ENCODE measurements at regions not wholly inside any gene's neighbourhood (a gene's known extent, or its start where the extent isn't known, plus 50 kb on each side); places are given as distances from the start of the nearest gene placed in this dataset.
A peak's percentile ranks its signal among the peaks of the same experiment; 100 is the strongest.
"Not testable (repeated sequence)": the region's sequence is repeated elsewhere in the genome, so short reads cannot be mapped to it uniquely, and the experiment has no call there.

- H3K4me3 ChIP-seq (ENCODE audit: low read length), result no peak overlapping the region
- H3K36me3 ChIP-seq (ENCODE audit: insufficient read depth, low read length), result no peaks in the 10 kb centered on the region
- H3K4me1 ChIP-seq (ENCODE audit: insufficient read depth, low read length), result no peaks in the 10 kb centered on the region
- no peak overlapping the region for H3K27ac ChIP-seq (ENCODE audit: low read depth, low read length)
- no peaks in the 10 kb centered on the region for H3K27me3 ChIP-seq (ENCODE audit: insufficient read depth, low read length)
- WGBS, result 92% methylated on average over 8 of the region's 8 CpGs
- H3K9ac ChIP-seq (ENCODE audit: low read depth, low read length), result no peak overlapping the region
- H3K9me3 ChIP-seq (ENCODE audit: insufficient read depth, low read depth, low read length), result no peaks in the 10 kb centered on the region
Measured at GRCh38 chr3:10688548-10689172, 127.4 kb upstream of the SLC6A11 start.

GRCh38 chr3:10692039-10692622 lies 123.9 kb upstream of the SLC6A11 start:
- WGBS, result 93% methylated on average over 11 of the region's 11 CpGs
- Histone ChIP-seq H3K4me3 (ENCODE audit: low read length) (no peak overlapping the region), H3K27ac (ENCODE audit: low read depth, low read length) (no peak overlapping the region), H3K9me3 (ENCODE audit: insufficient read depth, low read depth, low read length) (no peaks in the 10 kb centered on the region), H3K27me3 (ENCODE audit: insufficient read depth, low read length) (no peaks in the 10 kb centered on the region), H3K36me3 (ENCODE audit: insufficient read depth, low read length) (no peaks in the 10 kb centered on the region), H3K4me1 (ENCODE audit: insufficient read depth, low read length) (no peaks in the 10 kb centered on the region), H3K9ac (ENCODE audit: low read depth, low read length) (no peak overlapping the region)

GRCh38 chr3:10693457-10693856 lies 122.6 kb upstream of the SLC6A11 start:
- H3K9me3 ChIP-seq (ENCODE audit: insufficient read depth, low read depth, low read length), result no peaks in the 10 kb centered on the region
- H3K9ac ChIP-seq (ENCODE audit: low read depth, low read length), result no peak overlapping the region
- 87% methylated on average over 4 of the region's 4 CpGs for WGBS
- no peaks in the 10 kb centered on the region for H3K27me3 ChIP-seq (ENCODE audit: insufficient read depth, low read length)
- no peak overlapping the region for H3K27ac ChIP-seq (ENCODE audit: low read depth, low read length)
- no peak overlapping the region for H3K4me3 ChIP-seq (ENCODE audit: low read length)
- H3K36me3 ChIP-seq (ENCODE audit: insufficient read depth, low read length), result no peaks in the 10 kb centered on the region
- no peaks in the 10 kb centered on the region for H3K4me1 ChIP-seq (ENCODE audit: insufficient read depth, low read length)

- Histone ChIP-seq H3K27me3 (ENCODE audit: insufficient read depth, low read length) (no peaks in the 10 kb centered on the region), H3K9me3 (ENCODE audit: insufficient read depth, low read depth, low read length) (no peaks in the 10 kb centered on the region), H3K27ac (ENCODE audit: low read depth, low read length) (no peak overlapping the region), H3K4me1 (ENCODE audit: insufficient read depth, low read length) (no peaks in the 10 kb centered on the region), H3K36me3 (ENCODE audit: insufficient read depth, low read length) (no peaks in the 10 kb centered on the region), H3K4me3 (ENCODE audit: low read length) (no peak overlapping the region), H3K9ac (ENCODE audit: low read depth, low read length) (no peak overlapping the region)
- WGBS, result 94% methylated on average over 4 of the region's 4 CpGs
Measured at GRCh38 chr3:10694179-10694578, 121.8 kb upstream of the SLC6A11 start.

DNA sequence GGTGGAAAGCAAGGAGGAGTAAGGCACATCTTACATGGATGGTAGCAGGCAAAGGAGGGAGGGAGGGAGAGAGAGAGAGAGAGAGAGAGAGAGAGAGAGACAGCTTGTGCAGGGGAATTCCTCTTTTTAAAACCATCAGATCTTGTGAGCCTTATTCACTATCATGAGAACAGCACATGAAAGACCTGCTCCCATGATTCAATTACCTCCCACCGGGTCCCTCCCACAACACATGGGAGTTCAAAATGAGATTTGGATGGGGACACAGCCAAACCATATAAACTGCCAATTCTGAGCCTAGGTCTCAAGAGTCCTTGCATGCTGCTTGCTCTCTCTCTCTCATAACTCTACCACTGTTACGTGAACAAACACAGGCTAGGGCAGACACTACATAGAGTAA lies 120.8 kb upstream of the SLC6A11 start:
- H3K9ac ChIP-seq (ENCODE audit: low read depth, low read length), result not testable (repeated sequence)
- WGBS, result 91% methylated on average over 2 of the region's 2 CpGs

GRCh38 chr3:10695595-10696285 lies 120.3 kb upstream of the SLC6A11 start:
- peaks cover 3% of the 10 kb centered on the region; the same call in 1 of the 2 replicates for H3K27me3 ChIP-seq (ENCODE audit: insufficient read depth, low read length)
- no peaks in the 10 kb centered on the region for H3K9me3 ChIP-seq (ENCODE audit: insufficient read depth, low read depth, low read length)
- no peak overlapping the region for H3K4me3 ChIP-seq (ENCODE audit: low read length)
- H3K36me3 ChIP-seq (ENCODE audit: insufficient read depth, low read length), result no peaks in the 10 kb centered on the region
- 91% methylated on average over 4 of the region's 4 CpGs for WGBS
- no peaks in the 10 kb centered on the region for H3K4me1 ChIP-seq (ENCODE audit: insufficient read depth, low read length)
- H3K9ac ChIP-seq (ENCODE audit: low read depth, low read length), result no peak overlapping the region
- no peak overlapping the region for H3K27ac ChIP-seq (ENCODE audit: low read depth, low read length)

More for the DNA sequence above, 120.8 kb upstream of the SLC6A11 start:
- not testable (repeated sequence) for H3K27me3 ChIP-seq (ENCODE audit: insufficient read depth, low read length); H3K9me3 ChIP-seq (ENCODE audit: insufficient read depth, low read depth, low read length); H3K27ac ChIP-seq (ENCODE audit: low read depth, low read length); H3K36me3 ChIP-seq (ENCODE audit: insufficient read depth, low read length); H3K4me1 ChIP-seq (ENCODE audit: insufficient read depth, low read length); H3K4me3 ChIP-seq (ENCODE audit: low read length)

DNA sequence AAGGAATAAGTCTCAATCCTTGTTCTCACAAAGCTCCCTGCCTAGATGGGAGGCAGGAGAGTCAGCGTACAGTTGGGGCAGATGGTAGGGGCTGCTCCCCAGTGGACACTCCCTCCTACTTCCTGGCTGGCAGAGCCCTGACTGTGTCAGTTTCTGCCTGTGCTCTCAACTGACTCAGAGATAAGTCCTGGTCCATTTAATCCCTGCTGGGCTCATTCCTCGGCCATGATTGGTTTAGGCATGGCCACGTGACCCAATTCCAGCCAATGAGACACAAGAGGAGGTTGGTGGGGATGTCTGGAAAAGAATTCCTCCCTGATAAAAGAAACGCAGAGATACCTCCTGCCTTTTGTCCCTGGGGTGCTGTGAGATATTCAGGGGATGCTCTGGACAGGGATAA lies 118.1 kb upstream of the SLC6A11 start:
- peaks cover 16% of the 10 kb centered on the region for H3K27me3 ChIP-seq (ENCODE audit: insufficient read depth, low read length)
- no peak overlapping the region for H3K4me3 ChIP-seq (ENCODE audit: low read length)
- H3K4me1 ChIP-seq (ENCODE audit: insufficient read depth, low read length), result no peaks in the 10 kb centered on the region
- no peak overlapping the region for H3K9ac ChIP-seq (ENCODE audit: low read depth, low read length)
- WGBS, result 84% methylated on average over 4 of the region's 4 CpGs
- no peaks in the 10 kb centered on the region for H3K36me3 ChIP-seq (ENCODE audit: insufficient read depth, low read length)
- H3K9me3 ChIP-seq (ENCODE audit: insufficient read depth, low read depth, low read length), result no peaks in the 10 kb centered on the region
- no peak overlapping the region for H3K27ac ChIP-seq (ENCODE audit: low read depth, low read length)

DNA sequence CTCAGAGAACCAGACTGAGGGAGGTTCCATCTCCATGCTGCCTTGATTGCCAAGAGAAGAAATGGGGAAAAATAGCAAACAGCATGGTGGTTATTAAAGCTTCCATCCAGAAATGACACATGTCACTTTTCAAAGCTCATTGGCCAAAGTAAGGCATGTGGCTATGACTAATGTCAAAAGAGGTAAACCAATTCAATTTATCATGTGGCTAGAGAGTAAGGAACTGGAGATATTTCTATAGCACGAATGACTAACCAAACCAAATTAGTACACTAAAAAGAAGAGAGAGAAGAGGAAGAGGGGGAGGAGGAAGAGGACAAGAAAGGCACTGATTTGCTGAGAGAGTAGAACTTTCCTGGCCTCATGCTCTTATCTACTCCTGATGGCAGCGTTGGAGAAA lies 115.2 kb upstream of the SLC6A11 start:
- Histone ChIP-seq H3K4me1 (ENCODE audit: insufficient read depth, low read length) (no peaks in the 10 kb centered on the region), H3K27me3 (ENCODE audit: insufficient read depth, low read length) (peaks cover 27% of the 10 kb centered on the region), H3K36me3 (ENCODE audit: insufficient read depth, low read length) (no peaks in the 10 kb centered on the region), H3K9ac (ENCODE audit: low read depth, low read length) (no peak overlapping the region), H3K4me3 (ENCODE audit: low read length) (no peak overlapping the region), H3K9me3 (ENCODE audit: insufficient read depth, low read depth, low read length) (no peaks in the 10 kb centered on the region), H3K27ac (ENCODE audit: low read depth, low read length) (no peak overlapping the region)
- 89% methylated on average over 1 of the region's 2 CpGs for WGBS

DNA sequence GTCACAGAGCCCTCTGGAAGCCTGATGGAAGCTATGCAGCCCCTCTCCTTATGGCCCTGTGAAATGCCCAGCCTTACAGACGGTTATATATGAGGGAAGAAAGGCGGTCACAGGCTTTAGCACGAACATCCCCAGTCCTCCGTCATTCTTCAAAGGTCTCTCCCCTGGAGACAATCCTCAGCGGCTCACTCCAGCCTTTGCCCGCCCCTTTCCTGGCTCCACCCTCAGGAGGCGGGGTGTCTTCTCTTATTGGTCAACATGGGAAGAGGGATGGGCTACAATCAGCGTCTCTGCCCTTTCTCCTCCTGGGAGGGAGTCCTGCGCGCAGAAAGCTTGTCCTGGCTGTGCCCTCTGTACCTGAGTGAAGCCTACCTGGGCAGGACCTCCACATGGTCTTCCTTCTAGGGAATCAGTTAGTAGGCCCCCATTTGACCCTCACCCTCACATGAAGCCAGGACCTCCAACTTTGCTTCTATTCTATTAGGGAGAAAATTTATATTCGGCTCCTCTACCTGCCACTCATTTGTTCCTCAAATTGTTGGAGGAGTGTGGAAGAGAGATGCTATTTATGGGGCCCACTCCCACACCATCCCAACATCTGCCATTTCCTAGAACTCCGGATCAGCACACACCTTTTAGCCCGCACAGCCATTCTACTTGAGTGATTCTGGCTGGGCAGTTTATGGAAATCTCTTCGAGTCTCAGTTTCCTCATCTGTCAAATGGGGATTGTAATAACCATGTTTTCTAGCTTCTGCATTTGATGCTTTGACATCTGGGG lies 112.9 kb upstream of the SLC6A11 start:
- no peaks in the 10 kb centered on the region for H3K9me3 ChIP-seq (ENCODE audit: insufficient read depth, low read depth, low read length)
- peak overlapping the region; percentile 50 for H3K4me3 ChIP-seq (ENCODE audit: low read length)

GRCh38 chr3:10703875-10704274 lies 112.2 kb upstream of the SLC6A11 start:
- H3K9me3 ChIP-seq (ENCODE audit: insufficient read depth, low read depth, low read length), result no peaks in the 10 kb centered on the region
- no peak overlapping the region for H3K27ac ChIP-seq (ENCODE audit: low read depth, low read length)
- H3K4me1 ChIP-seq (ENCODE audit: insufficient read depth, low read length), result 0 out of 2 replicates have a peak, but pooled peaks cover 2% of the 10 kb centered on the region
- H3K27me3 ChIP-seq (ENCODE audit: insufficient read depth, low read length), result peaks cover 55% of the 10 kb centered on the region
- no peak overlapping the region for H3K4me3 ChIP-seq (ENCODE audit: low read length)
- H3K9ac ChIP-seq (ENCODE audit: low read depth, low read length), result no peak overlapping the region
- 73% methylated on average over 4 of the region's 5 CpGs for WGBS
- no peaks in the 10 kb centered on the region for H3K36me3 ChIP-seq (ENCODE audit: insufficient read depth, low read length)

More for the DNA sequence above, 112.9 kb upstream of the SLC6A11 start:
- H3K36me3 ChIP-seq (ENCODE audit: insufficient read depth, low read length), result no peaks in the 10 kb centered on the region
- no peak overlapping the region for H3K9ac ChIP-seq (ENCODE audit: low read depth, low read length)
- H3K4me1 ChIP-seq (ENCODE audit: insufficient read depth, low read length), result no peaks in the 10 kb centered on the region
- WGBS, result 35% methylated on average over 13 of the region's 14 CpGs
- peaks cover 48% of the 10 kb centered on the region for H3K27me3 ChIP-seq (ENCODE audit: insufficient read depth, low read length)
- H3K27ac ChIP-seq (ENCODE audit: low read depth, low read length), result no peak overlapping the region

- Histone ChIP-seq H3K9ac (ENCODE audit: low read depth, low read length) (no peak overlapping the region), H3K4me1 (ENCODE audit: insufficient read depth, low read length) (0 out of 2 replicates have a peak, but pooled peaks cover 2% of the 10 kb centered on the region), H3K9me3 (ENCODE audit: insufficient read depth, low read depth, low read length) (no peaks in the 10 kb centered on the region), H3K27me3 (ENCODE audit: insufficient read depth, low read length) (peaks cover 68% of the 10 kb centered on the region), H3K36me3 (ENCODE audit: insufficient read depth, low read length) (no peaks in the 10 kb centered on the region), H3K27ac (ENCODE audit: low read depth, low read length) (no peak overlapping the region), H3K4me3 (ENCODE audit: low read length) (no peak overlapping the region)
- WGBS, result 54% methylated on average over 5 of the region's 5 CpGs
Measured at GRCh38 chr3:10706156-10706739, 109.8 kb upstream of the SLC6A11 start.

Measured in HUES64 (cell line).